Muscle of arm (tissue), 1 donor: ENCODE measurements at regions not wholly inside any gene's neighbourhood (a gene's known extent, or its start where the extent isn't known, plus 50 kb on each side); places are given as distances from the start of the nearest gene placed in this dataset.

ENCODE experiments used
- DNase-seq: peaks from one replicate; pipeline ENCODE4 v3.0.0-alpha.2; 2013

DNA sequence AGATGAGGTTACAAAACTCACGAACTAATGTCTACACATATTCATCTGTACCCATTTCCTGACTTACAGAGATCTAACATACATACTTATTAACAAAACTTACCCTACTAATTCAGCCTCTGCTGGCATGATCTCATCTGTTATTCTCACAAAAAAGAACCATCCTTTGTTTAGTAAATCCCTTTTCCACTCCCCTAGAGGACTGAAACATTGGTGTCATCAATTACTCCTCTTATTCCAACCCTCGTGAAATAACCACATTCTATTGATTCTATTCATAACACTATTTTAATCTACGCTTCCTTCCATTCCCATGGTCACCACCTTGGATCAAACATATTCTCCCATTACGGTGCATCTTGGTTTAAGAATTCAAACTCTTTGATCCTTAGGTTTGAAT, 505.9 kb downstream of the SI start:
- no peak for DNase-seq

DNA sequence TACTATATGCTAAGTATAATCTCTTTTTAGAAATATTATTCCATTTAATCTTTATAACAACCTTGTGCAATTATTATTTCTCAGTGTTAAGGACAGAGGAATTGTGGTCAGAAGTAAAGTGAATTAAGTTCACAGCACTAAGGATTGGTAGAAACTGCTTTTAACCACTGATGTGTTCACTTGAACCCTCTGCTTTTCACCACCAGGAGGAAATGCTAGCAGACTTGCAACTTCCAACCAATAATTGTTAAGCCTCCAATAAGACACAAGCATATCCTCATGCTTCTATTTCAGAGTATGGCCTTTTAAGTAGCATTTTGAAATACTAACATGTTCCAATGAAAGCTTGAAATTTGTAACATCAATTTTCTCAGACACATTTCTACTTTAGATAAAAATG, 527.4 kb downstream of the SI start:
- no peak for DNase-seq

DNA sequence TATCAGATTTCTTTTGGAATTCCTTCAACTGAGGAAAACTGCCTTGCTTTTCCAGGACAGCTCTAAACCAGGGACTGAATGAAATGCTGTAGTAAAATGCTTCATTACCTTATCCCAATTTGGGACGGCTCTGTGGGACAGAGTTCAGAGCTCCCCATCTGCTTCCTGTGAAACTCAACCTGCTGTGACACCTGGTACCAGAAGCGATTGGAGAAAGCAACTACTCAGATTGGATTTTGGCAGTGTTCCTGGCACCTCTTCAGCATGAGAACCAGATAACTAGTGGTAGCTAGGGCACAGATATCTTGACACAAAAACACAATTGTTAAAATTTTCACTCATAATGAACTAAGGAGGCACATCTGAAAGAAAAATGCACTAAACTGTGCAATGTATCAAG, 539.1 kb downstream of the SI start:
- DNase-seq, result no peak

DNA sequence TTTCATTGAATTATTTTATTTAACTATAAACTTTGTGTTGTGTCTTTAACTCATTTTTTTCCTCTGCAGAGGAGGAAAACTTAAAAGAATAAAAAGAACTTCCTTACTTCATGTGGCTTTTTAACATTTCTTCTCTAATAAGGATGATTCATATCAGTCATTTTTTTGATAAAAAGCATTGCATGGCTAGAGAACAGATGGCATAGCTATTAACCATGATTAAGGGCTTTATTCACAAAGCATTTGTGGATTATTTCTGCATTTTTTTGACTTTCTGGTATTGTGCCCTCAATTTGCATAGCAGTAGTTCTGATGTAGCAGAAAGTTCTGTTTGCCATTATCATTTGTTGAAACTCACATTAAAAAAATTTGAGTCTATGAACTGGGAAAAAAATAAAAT, 540.8 kb downstream of the SI start:
- DNase-seq, result no peak

DNA sequence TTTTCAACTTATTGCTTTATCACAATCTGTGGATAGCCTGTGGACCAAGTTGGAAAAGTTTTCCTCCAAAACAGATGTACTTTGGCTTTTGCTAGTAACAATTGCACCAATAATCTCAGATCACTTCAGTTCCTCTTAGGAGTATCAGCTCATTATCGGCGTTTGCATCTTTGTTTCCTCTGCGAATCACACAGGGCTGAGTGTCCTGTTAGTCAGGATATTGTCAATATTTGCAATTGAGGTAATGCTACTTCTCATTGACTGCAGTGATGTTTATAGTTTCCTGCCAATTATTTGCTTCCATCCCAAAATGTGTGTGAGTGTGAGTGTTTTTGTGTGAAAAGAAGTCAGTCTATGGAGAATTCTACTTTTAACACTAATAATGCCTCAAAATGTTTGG, 545.0 kb downstream of the SI start:
- DNase-seq, result no peak

DNA sequence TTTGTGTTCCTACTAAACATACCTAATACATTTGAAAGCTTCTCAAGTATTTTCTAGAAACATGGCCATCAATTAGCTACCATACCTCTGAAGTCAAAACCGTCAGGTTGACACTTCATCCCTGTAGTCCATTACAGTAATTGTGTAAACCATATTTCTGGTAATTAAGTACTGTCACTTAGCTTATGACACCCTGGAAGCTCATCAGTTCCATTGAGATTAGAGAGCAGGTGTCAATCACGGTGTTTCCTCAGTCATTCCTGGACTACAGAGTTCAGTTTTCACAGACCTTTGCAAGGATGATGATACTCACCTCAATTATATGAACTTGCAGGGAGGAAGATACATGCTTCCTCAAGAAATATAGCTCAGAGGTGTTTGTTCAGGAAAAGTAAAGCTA, 552.0 kb downstream of the SI start:
- no peak for DNase-seq

DNA sequence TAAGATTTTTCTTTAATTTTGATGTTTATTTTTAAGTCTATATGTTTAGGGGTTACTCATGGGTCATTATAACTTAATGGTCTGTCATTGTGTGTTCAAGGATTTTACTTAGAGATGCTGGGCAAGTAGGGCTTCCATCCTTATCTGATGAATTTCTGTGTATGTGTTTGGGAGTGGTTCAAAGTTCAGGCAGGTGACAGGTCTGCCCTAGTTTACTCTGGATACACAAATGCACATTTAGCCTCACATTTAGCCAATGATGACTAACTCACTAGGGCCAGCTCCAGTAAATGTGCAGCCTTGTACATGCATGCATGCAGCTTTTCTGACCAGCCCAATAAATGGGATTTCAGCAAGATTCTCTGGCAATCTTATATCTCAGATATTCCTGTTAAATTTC, 554.1 kb downstream of the SI start:
- no peak for DNase-seq

DNA sequence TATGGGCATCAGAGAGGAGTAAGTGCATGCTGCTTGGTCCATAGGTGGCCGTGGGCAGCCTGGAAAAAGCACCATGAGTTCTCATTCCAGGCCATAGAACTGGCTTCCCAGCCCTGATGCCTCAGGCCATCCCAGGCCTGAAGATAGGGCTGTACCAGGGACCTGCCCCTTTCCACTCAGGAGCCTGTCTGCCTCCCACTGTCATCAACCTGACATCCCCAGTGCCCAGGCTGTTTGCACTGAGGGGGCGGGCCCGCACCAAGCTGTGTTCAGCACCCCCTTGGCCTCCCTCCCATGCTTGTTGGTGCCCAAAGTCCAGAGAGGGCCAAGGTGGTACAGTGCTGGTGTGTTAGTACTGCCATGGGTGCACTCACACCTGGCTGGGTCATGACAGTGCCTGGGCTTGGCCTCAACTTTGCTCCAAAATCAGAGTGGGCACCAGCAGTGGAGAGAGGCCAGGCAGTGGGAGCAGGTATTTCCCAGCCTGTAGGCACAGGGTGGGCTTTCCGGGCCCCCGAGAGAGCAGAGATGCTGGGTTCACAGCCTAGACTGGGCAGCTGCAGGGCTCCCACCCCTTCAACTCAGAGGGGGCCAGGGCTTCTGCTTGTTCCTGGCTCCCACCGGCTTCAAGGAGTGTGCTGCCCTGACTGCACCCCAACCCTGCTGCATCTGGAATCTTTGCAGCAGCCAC, 556.1 kb downstream of the SI start:
- DNase-seq, result no peak

DNA sequence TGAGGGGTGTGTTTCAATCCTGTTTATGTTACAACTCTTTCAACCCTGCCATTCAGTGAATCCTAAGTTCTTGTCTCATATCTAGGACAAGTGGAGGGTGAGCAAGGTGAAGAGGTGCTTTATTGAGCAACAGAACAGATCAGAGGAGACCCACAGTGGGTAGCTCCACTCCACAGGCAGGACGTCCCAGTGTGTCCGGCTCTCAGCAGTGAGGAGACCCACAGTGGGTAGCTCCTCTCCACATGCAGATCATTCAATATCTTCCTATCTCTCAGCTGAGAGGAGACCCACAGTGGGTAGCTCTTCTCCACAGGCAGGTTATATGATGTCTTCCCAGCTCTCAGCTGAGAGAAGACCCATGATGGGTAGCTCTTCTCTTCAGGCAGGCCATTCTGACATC, 556.7 kb downstream of the SI start:
- no peak for DNase-seq

DNA sequence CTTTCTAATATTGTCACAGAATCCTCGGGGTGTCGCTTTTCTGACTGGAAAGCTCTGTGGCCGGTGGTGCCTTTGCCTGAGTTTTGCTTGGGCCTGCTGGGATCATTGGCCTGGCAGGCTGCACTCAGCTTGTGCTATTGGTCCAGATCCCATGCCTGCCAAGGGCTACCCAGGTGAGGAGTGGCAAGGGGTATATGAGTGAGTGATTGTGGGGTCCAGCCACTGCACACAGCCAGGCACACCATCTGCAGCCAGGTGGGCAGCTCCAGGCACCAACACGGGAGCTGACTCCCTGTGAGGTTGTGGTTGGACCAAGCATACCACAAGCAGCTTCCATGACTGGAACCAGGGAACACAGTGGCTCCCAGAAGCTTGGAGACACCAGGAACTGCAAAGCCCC, 557.2 kb downstream of the SI start:
- DNase-seq, result no peak

DNA sequence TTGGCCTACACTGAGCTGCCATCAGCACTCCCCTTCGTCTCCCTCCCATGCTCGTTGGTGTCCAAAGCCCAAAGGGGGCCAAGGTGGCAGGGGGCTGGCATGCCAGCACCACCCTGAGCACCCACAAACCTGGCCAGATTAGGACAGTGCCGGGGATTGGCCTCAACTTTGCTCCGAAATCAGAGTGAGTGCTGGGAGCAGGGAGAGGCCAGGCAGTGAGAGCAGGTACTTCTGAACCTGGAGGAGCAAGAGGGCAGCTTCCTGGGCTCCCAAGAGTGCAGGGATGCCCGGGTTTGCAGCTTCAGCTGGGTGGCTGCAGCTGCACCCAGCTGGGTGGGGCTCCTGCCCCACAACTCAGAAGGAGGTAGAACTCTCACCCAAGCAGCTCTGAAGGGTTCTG, 563.0 kb downstream of the SI start:
- no peak for DNase-seq

DNA sequence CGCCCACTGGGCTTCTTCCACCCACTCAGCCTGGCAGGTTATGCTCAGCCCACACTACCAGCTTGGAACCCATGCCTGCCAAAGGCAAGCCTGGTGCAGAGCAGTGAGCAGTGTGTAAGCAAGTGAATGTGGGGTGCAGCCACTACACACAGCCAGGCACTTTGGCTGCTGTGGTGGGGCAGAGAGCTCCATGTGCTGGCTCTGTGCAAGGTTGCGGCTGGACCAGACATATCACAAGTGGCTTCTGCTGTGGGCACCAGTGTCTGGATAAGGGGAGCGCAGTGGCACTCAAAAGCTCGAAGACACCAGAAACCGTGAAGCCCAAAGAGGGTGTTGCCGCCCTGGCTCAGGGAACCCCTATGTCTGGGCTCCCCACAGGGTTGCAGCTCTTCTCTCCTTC, 563.7 kb downstream of the SI start:
- no peak for DNase-seq

DNA sequence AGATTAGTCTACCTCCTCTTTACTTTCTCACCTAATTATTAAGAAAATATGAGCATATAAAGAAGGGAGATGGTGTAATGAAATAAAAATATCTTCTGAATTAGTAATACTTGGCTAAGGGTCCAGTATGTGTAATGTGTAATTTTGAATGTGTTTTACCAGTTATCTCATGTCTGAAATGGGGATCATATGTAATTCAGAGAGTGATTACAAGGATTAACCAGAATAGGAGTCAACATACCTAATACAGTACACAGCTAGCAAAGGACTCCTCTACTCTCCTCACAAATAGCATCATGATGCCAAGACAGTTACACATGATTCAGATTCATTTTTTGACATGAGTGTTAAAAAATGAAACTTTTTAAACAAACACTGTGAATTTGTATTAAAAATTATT, 570.4 kb downstream of the SI start:
- DNase-seq, result no peak

DNA sequence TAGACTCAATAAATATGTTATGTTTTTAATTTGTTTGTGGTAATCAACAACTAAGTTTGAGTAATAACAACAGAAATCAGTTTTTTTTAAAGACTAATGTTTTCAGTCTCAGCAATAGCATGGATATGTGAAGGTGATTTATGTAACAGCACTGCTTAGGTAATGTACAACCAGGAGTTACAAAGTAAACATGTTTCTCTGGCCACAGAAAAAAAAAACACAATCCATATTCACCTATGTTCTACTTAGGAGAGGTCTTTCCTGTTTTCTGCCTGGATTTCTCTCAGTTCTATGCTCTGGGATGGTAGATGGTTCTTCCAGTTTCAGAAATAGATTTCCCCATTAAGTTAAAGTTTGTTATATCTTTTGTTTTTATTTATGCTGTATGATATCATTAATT, 579.4 kb downstream of the SI start:
- DNase-seq, result no peak

DNA sequence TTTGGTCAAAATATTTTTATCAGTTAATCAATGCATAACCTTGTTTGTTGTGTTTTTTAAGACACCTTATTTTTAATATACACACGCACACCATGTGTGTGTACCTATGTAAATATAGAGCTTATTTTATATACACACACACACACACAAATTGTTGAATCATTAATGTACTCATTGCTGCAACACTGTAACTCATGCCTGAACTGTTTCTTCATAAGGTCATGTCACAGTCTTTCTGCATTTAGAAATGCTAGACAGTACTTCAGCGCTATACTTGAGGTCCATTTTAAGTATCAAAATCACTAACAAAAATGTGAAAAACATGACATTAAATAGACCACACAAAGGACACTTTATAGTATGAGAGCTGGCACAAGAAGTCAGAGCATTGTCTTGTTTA, 589.4 kb downstream of the SI start:
- DNase-seq, result no peak

DNA sequence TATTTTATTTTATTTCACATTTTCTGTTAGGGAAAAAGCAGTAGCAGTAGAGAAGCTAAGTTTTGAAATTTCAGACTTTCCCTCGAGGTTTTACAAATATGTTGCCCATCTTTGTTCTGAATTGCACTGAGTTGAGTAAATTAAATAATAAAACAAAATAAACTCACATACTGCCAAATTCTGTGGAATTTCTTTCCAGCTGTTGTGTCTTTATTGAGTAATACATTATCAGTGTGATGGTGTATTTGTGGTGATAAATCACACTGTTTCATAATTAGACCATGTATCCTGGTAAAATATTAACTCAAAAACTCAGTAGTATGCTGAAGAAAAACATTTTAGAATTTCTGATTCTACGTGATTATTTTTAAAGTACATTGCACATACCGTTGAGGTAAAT, 592.1 kb downstream of the SI start:
- DNase-seq, result no peak

DNA sequence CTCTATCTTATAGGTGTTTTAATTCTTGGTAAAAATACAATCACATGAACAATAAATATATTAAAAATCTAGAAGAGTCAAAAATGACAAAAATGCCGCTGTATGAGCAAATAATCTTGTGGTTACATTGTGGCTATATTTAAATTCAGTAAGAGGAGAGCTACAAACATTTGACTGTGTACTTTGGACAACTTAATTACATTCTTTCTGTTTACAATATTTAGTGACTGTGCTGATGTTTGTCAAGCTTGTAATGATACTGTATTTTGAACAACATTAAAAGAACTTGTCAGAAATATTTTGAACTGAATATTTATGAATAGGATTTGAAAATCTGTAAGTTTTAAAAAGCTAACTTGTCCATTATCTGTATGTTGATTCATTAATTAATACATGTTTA, 598.3 kb downstream of the SI start:
- DNase-seq, result no peak

DNA sequence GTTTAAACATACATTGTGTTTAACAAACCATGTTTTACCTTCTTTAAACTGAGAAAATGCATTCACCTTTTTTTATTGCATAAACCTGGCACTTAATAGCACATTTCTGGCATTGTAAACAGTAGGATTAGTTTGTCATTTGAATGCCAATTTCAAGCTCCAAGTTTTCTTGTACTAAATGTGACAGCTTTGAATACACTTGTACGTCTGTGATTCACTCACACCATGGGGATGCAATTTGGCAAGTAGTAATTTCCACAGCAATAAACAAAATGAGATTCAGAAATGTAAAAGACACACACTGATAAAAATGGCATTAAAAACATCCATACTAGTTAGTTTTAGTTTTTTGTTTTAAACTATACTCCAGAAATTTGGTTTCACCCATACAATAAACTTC, 598.9 kb downstream of the SI start:
- DNase-seq, result no peak

DNA sequence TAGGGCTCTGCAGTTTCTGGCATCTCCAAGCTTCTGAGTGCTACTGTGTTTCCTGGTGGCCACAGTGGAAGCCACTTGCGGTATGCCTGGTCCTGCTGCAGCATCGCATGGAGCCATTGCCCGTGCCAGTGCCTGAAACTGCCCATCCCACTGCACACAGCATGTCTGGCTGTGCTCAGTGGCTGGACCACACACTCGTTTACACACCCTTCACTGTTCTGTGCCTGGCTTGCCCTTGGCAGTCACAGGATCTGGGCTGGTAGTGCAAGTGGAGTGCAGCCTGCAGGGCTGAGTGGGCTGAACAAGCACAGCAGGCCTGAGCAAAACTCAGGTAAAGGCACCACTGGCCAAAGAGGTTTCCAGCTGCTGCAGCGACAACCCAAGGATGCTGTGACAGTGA, 600.0 kb downstream of the SI start:
- no peak for DNase-seq

DNA sequence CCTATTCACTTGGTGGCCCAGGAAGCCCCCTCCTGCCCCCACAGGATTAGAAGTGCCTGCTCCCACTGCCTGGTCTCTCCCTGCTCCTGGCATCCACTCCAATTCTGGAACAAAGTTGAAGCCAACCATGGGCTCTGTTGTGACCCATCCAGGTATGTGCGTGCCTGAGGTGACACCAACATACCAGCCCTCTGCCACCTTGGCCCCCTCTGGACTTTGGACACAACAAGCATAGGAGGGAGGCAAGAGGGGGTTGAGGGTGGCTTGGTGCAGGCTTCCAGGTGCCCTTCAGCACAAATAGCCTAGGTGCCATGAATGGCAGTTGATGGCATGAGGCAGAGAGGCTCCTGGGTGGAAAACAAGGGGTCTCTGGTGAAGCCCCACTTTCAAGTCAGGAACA, 600.9 kb downstream of the SI start:
- DNase-seq, result no peak

DNA sequence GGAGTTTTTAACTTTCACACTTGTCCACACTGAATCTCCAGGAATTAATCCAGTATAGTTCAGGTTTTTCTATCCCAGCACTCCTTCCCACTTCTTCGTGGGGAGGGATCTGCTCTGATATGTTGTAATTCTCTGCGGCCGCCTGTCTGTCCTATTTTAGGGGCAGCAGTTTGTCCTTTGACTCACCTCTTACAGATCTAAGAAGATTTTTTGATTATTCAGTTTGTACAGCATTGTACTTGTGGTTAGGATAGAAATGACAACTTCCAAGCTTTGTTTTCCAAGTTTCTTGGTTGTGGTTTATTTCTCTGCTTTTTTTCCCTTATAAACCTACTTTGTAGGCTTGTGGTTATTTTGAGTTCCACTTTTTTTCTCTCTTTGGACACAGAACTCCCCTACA, 601.7 kb downstream of the SI start:
- no peak for DNase-seq

DNA sequence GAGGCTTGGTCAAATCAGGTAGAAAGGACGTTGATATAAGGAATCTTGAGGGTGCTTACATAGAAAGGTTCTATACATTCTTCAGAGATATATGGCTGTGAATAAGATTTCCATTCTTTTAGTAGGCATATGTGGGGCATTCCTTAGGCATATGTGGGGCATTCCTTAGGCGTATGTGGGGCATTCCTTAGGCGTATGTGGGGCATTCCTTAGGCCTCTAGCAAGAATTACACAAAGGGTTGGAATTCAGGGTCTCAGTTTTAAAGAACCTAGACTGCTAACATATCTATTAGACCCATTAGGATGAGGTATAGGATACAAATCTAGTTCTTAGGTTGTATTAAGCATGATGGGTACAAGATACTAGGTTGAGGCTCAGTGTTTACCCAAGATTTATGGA, 607.8 kb downstream of the SI start:
- no peak for DNase-seq

DNA sequence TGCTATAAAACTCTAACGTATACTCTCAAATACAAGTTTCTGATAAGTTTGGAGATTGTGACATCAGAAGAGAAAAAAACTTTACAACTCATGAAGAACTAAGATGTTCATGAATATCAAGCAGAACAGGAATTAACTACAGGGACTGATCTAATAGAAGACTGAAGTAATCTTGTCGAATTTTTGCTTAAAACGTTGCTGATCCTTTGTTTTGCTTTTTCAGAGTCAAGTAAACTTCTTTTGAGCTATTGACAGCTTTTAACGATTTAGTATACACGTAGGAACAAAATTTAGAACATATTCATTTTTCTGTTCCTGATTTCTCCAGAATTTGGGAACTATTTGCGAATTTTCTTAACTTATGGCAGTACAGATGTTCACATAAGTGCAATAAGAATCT, 610.2 kb downstream of the SI start:
- no peak for DNase-seq

DNA sequence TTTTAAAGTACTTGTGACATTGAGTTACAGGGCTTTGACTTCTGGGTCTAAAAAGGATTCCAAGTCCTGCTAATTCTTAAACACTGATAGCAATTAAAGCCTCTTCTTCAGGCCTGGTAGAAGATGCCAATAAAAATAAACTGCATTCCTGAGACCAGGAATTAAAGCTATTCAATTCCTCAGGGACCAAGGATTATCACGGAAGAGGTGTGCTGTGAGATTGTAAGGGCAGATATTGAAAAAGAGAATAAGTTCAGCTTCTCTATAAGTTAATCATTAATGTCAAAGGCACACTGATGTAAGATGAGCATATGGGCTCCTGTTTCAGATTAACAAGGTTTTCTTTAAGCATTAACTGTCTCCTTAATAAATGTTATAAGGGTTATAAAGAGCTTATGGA, 611.3 kb downstream of the SI start:
- no peak for DNase-seq

DNA sequence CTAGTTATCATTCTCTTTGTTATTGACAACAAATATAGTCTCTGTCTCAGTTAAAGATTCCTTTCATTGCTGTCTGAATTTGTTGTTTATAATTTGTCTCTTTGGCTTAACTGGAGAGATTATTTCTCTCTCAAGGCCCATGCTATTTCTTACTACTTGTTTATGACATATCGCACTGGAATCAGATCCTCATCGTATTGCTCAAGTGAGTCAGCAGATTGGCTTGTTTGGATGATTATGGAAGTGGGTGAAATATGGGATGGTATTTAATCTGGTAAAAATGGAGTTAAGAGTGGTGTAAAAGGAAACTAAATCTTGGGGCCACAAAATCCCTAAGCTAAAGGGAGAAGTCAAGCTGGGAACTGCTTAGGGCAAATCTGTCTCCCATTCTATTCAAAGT, 613.1 kb downstream of the SI start:
- no peak for DNase-seq
